LoVo (cell line): ENCODE measurements at regions not wholly inside any gene's neighbourhood (a gene's known extent, or its start where the extent isn't known, plus 50 kb on each side); places are given as distances from the start of the nearest gene placed in this dataset.
A peak's percentile ranks its signal among the peaks of the same experiment; 100 is the strongest.

ENCODE experiments used
- DNase-seq: peaks from one replicate; pipeline ENCODE4 v3.0.0-alpha.2; 2016; ENCODE audit warnings: low spot score

GRCh38 chr3:72490688-72491435 lies 357.4 kb downstream of the SHQ1 start:
- DNase-seq, result no peak

DNA sequence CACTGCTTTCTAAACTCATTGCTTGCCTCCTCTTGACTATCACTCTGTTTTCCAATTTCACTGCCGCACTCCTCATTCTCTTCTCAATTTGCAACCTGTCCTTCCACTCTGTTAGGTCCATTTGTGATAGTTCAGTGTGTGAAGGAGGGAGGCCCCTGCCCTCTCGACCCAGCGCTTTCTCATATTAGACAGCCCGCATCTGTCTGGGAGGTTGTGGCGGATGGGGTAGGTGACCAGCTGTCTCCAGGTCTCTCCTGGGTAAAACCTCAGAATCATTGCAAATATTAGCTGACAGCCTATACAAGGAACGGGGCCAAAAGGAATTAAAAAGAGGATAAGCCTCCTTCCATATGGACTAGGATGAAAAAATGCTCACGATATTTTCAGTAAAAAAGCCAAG lies 358.3 kb downstream of the SHQ1 start:
- DNase-seq, result no peak

- DNase-seq, result peak; percentile 12
Observed at GRCh38 chr3:72488738-72489035, 359.6 kb downstream of the SHQ1 start.

GRCh38 chr3:72487946-72488737 lies 360.1 kb downstream of the SHQ1 start:
- DNase-seq, result no peak

- peak; percentile 78 for DNase-seq
Observed at GRCh38 chr3:72487078-72487765, 361.0 kb downstream of the SHQ1 start.

GRCh38 chr3:72485641-72486040 lies 362.6 kb downstream of the SHQ1 start:
- no peak for DNase-seq

GRCh38 chr3:72483554-72484104 lies 364.6 kb downstream of the SHQ1 start:
- DNase-seq, result no peak

- DNase-seq, result peak; percentile 81
Observed at GRCh38 chr3:72482589-72483321, 365.5 kb downstream of the SHQ1 start.

DNA sequence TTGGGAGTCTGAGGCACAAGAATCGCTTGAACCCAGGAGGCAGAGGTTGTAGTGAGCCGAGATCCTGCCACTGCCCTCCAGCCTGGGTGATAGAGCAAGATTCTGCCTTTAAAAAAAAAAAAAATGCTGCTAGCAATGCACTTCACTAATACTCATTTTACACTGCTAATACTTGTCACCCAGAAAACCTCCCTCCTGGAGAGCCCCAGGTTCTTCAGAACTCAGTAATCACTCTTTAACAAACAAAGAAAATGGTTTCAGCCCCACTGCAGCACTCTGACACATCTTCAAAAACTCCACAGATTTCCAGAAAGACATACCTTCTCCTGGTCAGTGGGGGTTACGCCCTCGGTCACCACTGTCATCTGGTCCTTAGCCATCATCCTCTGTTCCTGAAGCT lies 366.7 kb downstream of the SHQ1 start:
- DNase-seq, result no peak

DNA sequence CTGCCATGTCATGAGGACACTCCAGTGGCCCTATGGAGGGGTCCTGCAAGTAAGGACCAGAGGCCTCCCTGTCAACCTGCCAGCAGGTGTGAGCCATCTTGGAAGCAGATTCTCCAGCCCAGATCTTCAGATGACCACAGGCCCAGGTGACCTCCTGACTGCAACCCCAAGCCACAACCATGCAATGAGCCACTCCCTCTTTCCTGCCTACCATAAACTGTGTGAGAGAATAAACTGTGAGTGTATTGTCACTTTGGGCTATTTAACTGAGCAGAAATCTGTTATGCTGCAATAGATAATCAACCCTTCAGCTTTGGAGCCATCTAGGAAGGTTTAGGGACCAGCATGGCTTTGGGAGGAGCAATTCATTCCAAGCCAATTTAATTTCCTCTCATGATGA lies 367.9 kb downstream of the SHQ1 start:
- peak; percentile 28 for DNase-seq

DNA sequence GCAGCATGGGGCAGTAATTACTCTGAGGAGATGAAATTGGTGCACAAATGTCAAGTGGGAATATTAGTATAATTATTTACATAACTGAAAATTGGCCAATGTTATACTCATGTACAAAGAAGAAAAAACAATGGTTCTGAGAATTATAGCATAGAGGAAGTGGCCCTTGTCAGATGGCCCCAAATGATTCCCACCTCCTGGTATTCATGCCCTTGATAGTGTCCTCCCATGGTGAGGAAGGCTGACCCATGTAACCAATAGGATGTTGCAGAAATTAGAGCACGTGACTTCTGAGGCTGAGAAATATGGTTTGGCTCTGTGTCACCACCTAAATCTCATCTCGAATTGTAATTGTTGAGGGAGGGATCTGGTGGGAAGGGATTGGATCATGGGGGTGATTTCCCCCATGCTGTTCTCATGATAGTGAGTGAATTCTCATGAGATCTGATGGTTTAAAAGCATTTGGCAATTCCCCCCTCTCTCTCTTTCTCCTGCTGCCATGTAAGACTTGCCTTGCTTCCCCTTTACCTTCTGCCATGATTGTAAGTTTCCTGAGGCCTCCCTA lies 368.5 kb downstream of the SHQ1 start:
- DNase-seq, result no peak

GRCh38 chr3:72476139-72476483 lies 372.1 kb downstream of the SHQ1 start:
- DNase-seq, result no peak

DNA sequence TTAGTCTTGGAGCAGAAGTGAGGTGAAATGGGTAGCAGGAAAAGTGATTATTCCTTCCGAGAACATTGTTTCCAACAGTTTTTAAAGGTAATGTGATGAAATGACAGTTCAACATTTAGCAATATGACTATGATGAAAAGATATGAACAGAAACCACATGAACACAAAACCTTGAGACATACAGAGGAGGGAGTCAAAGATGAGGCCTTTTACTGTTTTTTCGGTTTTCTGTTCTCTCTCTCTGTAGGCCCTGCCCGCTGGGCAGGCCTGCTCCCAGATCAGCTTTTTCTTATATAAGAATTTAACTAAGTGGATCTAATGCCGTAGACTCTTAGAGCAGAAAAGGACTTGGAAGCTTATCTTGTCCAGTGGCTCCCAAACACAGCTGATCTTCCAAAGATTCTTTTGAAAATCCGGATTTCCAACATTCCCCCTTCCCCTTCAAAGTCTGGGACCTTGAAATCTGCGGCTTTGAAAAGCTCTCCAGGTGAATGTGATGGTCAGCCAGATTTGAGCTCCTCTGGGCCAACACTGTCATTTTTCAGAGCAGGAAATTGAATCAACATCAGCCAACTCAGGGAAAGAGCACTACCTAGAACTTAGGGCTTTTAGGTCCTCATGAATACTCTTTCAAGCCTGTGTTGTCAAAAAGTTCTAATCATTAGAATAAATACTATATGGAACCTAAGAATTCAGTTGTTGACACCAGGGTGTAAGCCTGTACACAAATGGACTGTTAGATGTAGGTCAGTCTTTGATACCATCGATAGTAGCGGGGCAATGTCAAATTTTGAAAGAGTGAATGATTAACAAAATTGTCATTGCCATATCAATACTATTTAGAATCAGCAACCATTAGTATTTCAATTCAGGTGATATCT lies 372.7 kb downstream of the SHQ1 start:
- no peak for DNase-seq

DNA sequence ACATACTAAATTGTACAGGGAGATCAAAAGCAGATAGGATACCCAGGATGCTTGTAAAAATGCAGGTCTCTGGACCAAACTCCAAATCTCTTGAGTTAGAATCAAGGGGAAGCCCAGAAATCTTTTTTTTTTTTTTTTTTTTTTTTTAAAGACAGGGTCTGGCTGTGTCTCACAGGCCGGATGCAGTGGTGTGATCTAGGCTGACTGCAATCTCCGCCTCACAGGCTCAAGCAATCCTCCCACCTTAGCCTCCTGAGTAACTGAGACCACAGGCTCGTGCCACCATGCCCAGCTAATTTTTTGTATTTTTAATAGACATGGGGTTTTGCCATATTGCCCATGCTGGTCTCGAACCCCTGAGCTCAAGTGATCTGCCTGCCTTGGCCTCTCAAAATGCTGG lies 373.5 kb downstream of the SHQ1 start:
- no peak for DNase-seq

GRCh38 chr3:72473156-72473555 lies 375.1 kb downstream of the SHQ1 start:
- DNase-seq, result no peak

GRCh38 chr3:72470904-72471417 lies 377.3 kb downstream of the SHQ1 start:
- no peak for DNase-seq

DNA sequence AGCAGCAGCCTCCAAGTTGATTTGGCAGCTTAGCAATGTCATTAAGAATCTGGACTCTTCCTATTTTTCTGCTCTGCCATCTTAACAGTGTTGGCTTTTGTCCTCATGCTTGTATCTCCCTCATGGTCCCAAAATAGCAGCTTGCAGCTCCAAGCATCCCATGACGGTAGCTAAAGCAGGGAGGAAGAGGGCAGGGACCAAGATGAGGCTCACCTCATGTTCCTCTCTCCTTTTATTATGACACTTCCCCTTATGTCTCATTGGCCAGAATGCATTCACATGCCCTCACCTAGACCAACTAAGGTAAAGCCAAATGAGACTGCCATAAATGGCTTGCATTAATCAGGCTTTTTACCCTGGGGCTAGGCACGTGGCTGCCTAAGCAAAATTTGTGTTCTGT lies 382.4 kb downstream of the SHQ1 start:
- no peak for DNase-seq

GRCh38 chr3:72463083-72463482 lies 385.2 kb downstream of the SHQ1 start:
- no peak for DNase-seq

DNA sequence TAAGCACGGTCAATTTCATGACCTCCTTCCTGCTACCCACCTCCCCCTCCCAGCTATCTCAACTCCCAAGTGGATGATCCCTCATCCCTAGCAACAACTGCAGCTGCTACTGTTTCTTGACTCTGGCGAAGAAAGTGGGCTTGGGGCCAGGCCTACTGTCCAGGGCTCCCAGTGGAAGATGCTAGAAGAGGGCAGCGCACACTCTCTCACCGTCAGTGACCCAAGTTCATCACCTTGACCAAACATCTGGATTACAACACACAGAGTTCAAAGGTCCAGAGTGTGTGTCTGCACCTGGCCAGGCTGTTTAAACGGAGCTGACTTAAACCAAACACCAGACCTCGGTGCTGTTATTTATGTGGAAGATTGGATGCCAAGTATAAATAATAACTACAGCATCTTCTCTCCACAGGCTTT lies 385.6 kb downstream of the SHQ1 start:
- DNase-seq, result no peak

DNA sequence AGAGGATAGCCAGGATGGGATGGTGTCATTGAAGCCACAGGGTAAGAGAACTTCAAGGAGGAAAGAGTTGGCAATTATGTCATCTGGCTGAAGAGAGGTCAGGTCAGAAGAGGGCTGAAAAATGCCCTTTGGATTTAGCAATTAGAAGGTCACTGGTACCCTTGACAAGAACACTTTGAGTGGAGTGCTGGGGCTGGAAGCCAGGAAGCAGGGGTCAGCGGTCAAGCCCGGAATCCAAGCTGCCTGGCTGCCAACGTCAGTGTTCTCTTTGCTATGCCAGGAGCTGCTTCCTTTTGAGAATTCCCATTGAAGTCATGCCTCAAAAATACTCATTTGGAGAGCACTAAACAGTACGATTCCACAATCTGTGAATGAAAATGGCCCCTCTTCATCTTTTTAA lies 386.5 kb downstream of the SHQ1 start:
- no peak for DNase-seq
